ENCODE measurements at regions not wholly inside any gene's neighbourhood (a gene's known extent, or its start where the extent isn't known, plus 50 kb on each side); places are given as distances from the start of the nearest gene placed in this dataset.

- TF ChIP-seq CTCF (IDR thresholded peaks at IDR 0.05; ENCODE audit: control extremely low read depth in 1 of 3, insufficient read depth in 1 of 3, low read depth in 1 of 3, low read length in 3 of 3) (no peak), TAF1 (IDR thresholded peaks at IDR 0.05; ENCODE audit: low read depth, low read length) (no peak), MAX (IDR thresholded peaks at IDR 0.05) (no peak), EP300 (IDR thresholded peaks at IDR 0.05; ENCODE audit: borderline replicate concordance in 1 of 2, low read depth in 2 of 2, low read length in 2 of 2) (no peak), CREB1 (IDR thresholded peaks at IDR 0.05) (no peak), KDM4A (IDR thresholded peaks at IDR 0.05; ENCODE audit: low read depth, low read length, severe bottlenecking) (no peak), JUND (IDR thresholded peaks at IDR 0.05; ENCODE audit: low read length) (no peak), BRCA1 (IDR thresholded peaks at IDR 0.05; ENCODE audit: low read depth, low read length) (no peak), TBP (IDR thresholded peaks at IDR 0.05; ENCODE audit: low read depth, low read length) (no peak), HDAC2 (IDR thresholded peaks at IDR 0.05; ENCODE audit: borderline replicate concordance in 1 of 2, low read depth in 2 of 2, low read length in 2 of 2) (no peak), SIN3A (conservative IDR thresholded peaks at IDR 0.05 in 1 of 2, IDR thresholded peaks at IDR 0.05 in 1 of 2; ENCODE audit: low read depth in 1 of 2, low read length in 2 of 2) (no peak), POLR2AphosphoS5 (IDR thresholded peaks at IDR 0.05; ENCODE audit: low read depth, low read length) (no peak), SRF (IDR thresholded peaks at IDR 0.05; ENCODE audit: low read depth, low read length) (no peak), POLR2A (IDR thresholded peaks at IDR 0.05; ENCODE audit: control extremely low read depth in 1 of 2, low read depth in 2 of 2, low read length in 2 of 2) (no peak)
Observed at GRCh38 chr2:2623939-2624338, 292.9 kb upstream of the MYT1L start.

All from H1 (cell line).